A549 (cell line): ENCODE measurements at regions not wholly inside any gene's neighbourhood (a gene's known extent, or its start where the extent isn't known, plus 50 kb on each side); places are given as distances from the start of the nearest gene placed in this dataset.

ENCODE experiments used
- ATAC-seq, 2 experiments: fragments of 200-7000 bp in 1 of 2; fragments of >200 bp in 1 of 2; cut with Nextera tagmentation in 1 of 2; cut with Tn5 transposase in 1 of 2; 3 replicates each; pipeline versions ENCODE4 v1.8.0 to v1.9.1; 2018 to 2020; ENCODE audit warnings: mild to moderate bottlenecking in 1 of 2, moderate library complexity in 1 of 2
- CTCF ChIA-PET: fragments of 300-600 bp; sonication (Branson Sonifier 250); formaldehyde crosslinking; extraction: SDS; loops from one replicate; lab custom pipeline; 2021; ENCODE audit warnings: antibody characterized with exemption, inconsistent platforms; lab: Yijun Ruan, JAX
- POLR2A ChIA-PET: fragments of 350-600 bp; formaldehyde crosslinking; extraction: SDS; loops from one replicate; lab custom pipeline; 2021; ENCODE audit warnings: antibody characterized with exemption, inconsistent platforms; lab: Yijun Ruan, JAX
- DNase-seq, 2 experiments: peaks; one replicate each; pipeline versions ENCODE4 v3.0.0 to v3.0.0-alpha.2; 2011 to 2016; ENCODE audit warnings: low read depth in 1 of 2, low spot score in 1 of 2
- FAIRE-seq: peaks from 2 replicates; lab custom pipeline; 2011; peaks lifted over from hg19 to GRCh38; lab: Jason Lieb, UNC
- H3K27ac ChIP-seq, 2 experiments: fragments of >200 bp; sonication (Bioruptor Twin); formaldehyde crosslinking; 3 replicates each; pipeline ENCODE4 v1.5.1; 2016 to 2017
- H3K4me1 ChIP-seq: fragments of >200 bp; sonication (Bioruptor Twin); formaldehyde crosslinking; 3 replicates; pipeline ENCODE4 v1.6.1; 2016
- H3K4me2 ChIP-seq: fragments of >200 bp; sonication (Bioruptor Twin); formaldehyde crosslinking; 3 replicates; pipeline ENCODE4 v1.6.1; 2016
- H3K4me3 ChIP-seq: fragments of >200 bp; sonication (Bioruptor Twin); formaldehyde crosslinking; 3 replicates; pipeline ENCODE4 v1.5.1; 2016
- H3K9me3 ChIP-seq: fragments of >200 bp; sonication (Bioruptor Twin); formaldehyde crosslinking; 3 replicates; pipeline ENCODE4 v1.6.1; 2016
- BHLHE40 ChIP-seq: IDR thresholded peaks from 2 replicates; pipeline ENCODE4 v1.6.1; 2012; ENCODE audit warnings: low read depth, low read length, inconsistent platforms
- CHD4 ChIP-seq: fragments of 200-600 bp; sonication (generic); IDR thresholded peaks from 2 replicates; pipeline ENCODE4 v1.6.1; 2016; ENCODE audit warnings: antibody characterized with exemption, mild to moderate bottlenecking, borderline replicate concordance
- EHF ChIP-seq: fragments of 250-450 bp; sonication (Bioruptor Pico); IDR thresholded peaks from 2 replicates; pipeline ENCODE4 v1.5.0; 2020; ENCODE audit warnings: mild to moderate bottlenecking
- EHMT2 ChIP-seq: fragments of 200-600 bp; sonication (generic); IDR thresholded peaks from 2 replicates; pipeline ENCODE4 v1.6.1; 2016; ENCODE audit warnings: antibody characterized with exemption, low read depth, mild to moderate bottlenecking, moderate library complexity
- ESRRA ChIP-seq: fragments of 150-350 bp; IDR thresholded peaks from 2 replicates; pipeline ENCODE4 v1.6.1; 2014; ENCODE audit warnings: mild to moderate bottlenecking, low read length, borderline replicate concordance
- FOSL2 ChIP-seq, 2 experiments: fragments of 450-650 bp in 1 of 2; fragments of >200 bp in 1 of 2; sonication (Bioruptor Twin) in 1 of 2; formaldehyde crosslinking; IDR thresholded peaks; 2 replicates each; pipeline versions ENCODE4 v1.5.0 to v1.6.1; 2016 to 2020; ENCODE audit warnings: mild to moderate bottlenecking in 1 of 2, moderate library complexity in 1 of 2
- FOXS1 ChIP-seq: fragments of 250-450 bp; sonication (Bioruptor Pico); IDR thresholded peaks from 2 replicates; pipeline ENCODE4 v1.5.0; 2020; ENCODE audit warnings: mild to moderate bottlenecking, moderate library complexity
- HOXB13 ChIP-seq: fragments of 250-450 bp; sonication (Bioruptor Pico); IDR thresholded peaks from 2 replicates; pipeline ENCODE4 v1.5.0; 2020; ENCODE audit warnings: low read depth, mild to moderate bottlenecking, moderate library complexity
- HOXB5 ChIP-seq: fragments of 250-450 bp; sonication (Bioruptor Pico); IDR thresholded peaks from 2 replicates; pipeline ENCODE4 v1.5.0; 2020; ENCODE audit warnings: mild to moderate bottlenecking, moderate library complexity
- JUNB ChIP-seq: fragments of >200 bp; sonication (Bioruptor Twin); formaldehyde crosslinking; IDR thresholded peaks from 2 replicates; pipeline ENCODE4 v1.6.1; 2016
- KDM5A ChIP-seq: fragments of 200-600 bp; sonication (generic); IDR thresholded peaks from 2 replicates; pipeline ENCODE4 v1.6.1; 2016; ENCODE audit warnings: antibody characterized with exemption, mild to moderate bottlenecking
- MAFK ChIP-seq: fragments of 450-650 bp; IDR thresholded peaks from 2 replicates; pipeline ENCODE4 v1.6.1; 2014; ENCODE audit not compliant: partially characterized antibody
- MAZ ChIP-seq: fragments of 150-350 bp; IDR thresholded peaks from 2 replicates; pipeline ENCODE4 v1.6.1; 2014; ENCODE audit warnings: antibody characterized with exemption, low read depth, low read length, borderline replicate concordance
- MYC ChIP-seq: IDR thresholded peaks from 2 replicates; pipeline ENCODE4 v1.6.1; 2012; ENCODE audit warnings: mild to moderate bottlenecking, inconsistent platforms, low read length, improper control_type of control experiment, borderline replicate concordance
- NFE2L2 ChIP-seq: fragments of 150-350 bp; conservative IDR thresholded peaks from 2 replicates; pipeline ENCODE4 v1.6.1; 2014; ENCODE audit warnings: low read length
- PHF8 ChIP-seq: fragments of 200-600 bp; sonication (generic); IDR thresholded peaks from 2 replicates; pipeline ENCODE4 v1.6.1; 2016; ENCODE audit warnings: low read depth, mild to moderate bottlenecking, antibody characterized with exemption, moderate library complexity, borderline replicate concordance
- RARB ChIP-seq: fragments of 250-450 bp; sonication (Bioruptor Pico); IDR thresholded peaks from 2 replicates; pipeline ENCODE4 v1.8.0; 2021; ENCODE audit warnings: mild to moderate bottlenecking, moderate library complexity
- RNF2 ChIP-seq: fragments of 200-600 bp; sonication (generic); IDR thresholded peaks from 2 replicates; pipeline ENCODE4 v1.6.1; 2016; ENCODE audit warnings: low read depth, mild to moderate bottlenecking, antibody characterized with exemption, moderate library complexity, borderline replicate concordance
- SMC3 ChIP-seq: fragments of >200 bp; sonication (Bioruptor Twin); formaldehyde crosslinking; IDR thresholded peaks from 3 replicates; pipeline ENCODE4 v1.6.1; 2018; ENCODE audit warnings: inconsistent platforms
- TFCP2L1 ChIP-seq: fragments of 250-450 bp; sonication (Bioruptor Pico); IDR thresholded peaks from 2 replicates; pipeline ENCODE4 v1.5.0; 2021; ENCODE audit warnings: mild to moderate bottlenecking
- ZNF302 ChIP-seq: fragments of 250-450 bp; sonication (Bioruptor Pico); IDR thresholded peaks from 2 replicates; pipeline ENCODE4 v1.9.0; 2021; ENCODE audit warnings: inconsistent platforms, mild to moderate bottlenecking, moderate library complexity
- WGBS: methylation state at CpG from one replicate; pipeline ENCODE4 v1.1.6; 2017; ENCODE audit errors: missing lambda C conversion rate; 5-methylcytosine and 5-hydroxymethylcytosine counted together
- TF ChIP-seq, protein P1 (sequence below): fragments of 250-450 bp; sonication (Bioruptor Pico); IDR thresholded peaks from 2 replicates; pipeline ENCODE4 v1.5.0; 2020; ENCODE audit warnings: low read depth, mild to moderate bottlenecking, moderate library complexity
- TF ChIP-seq, protein P2 (sequence below): IDR thresholded peaks from 2 replicates; pipeline ENCODE4 v1.6.1; 2012
- TF ChIP-seq, protein P3 (sequence below): IDR thresholded peaks from 2 replicates; pipeline ENCODE4 v1.6.1; 2012
- TF ChIP-seq, protein P4 (sequence below): fragments of >200 bp; sonication (Bioruptor Twin); formaldehyde crosslinking; IDR thresholded peaks from 3 replicates; pipeline ENCODE4 v1.5.1; 2016
- TF ChIP-seq, protein P5 (sequence below): fragments of >200 bp; sonication (Bioruptor Twin); formaldehyde crosslinking; IDR thresholded peaks from 2 replicates; pipeline ENCODE4 v1.6.1; 2016
- TF ChIP-seq, protein P6 (sequence below): IDR thresholded peaks from 2 replicates; pipeline ENCODE4 v1.6.1; 2012; ENCODE audit warnings: low read depth, borderline replicate concordance

DNA sequence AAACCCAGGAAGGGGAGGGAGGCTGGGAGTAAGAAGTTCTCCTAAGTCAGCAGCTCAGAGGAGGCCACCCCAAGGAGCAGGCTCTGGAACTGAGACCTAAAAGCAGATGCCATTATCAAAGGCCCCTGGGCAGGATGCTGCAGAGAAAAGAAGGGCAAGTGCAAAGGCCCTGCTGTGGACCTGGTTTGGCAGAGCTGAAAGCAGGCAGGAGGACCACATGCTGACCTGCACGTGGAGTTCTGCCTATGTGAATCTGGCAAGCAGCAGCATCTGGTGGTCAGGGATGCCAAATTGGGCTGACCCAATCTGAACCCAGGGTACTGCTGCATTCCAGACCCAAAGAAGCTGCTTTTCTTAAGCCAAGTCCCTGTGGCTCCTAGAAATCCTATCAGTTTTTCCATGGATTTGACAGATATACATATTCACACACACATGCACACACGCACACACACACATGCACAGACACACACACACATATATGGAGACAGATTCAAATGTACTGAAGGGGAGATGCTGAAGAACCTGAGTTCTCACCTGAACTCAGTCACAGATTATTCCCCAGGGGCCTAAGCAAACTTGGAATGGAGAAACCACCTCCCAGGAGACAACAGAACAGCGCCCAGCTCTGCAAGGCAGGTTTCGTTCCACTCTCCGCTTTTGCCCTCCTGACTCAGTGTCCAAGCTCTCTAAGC is 119.9 kb downstream of the FOXA2 start:
- ChIA-PET CTCF (interaction anchor here (1.2 to 4.8 kb wide), 6 partner anchors 11 to 126 kb away, joined by 3 to 36 read pairs (median 8); no protein-coding TSS in a partner anchor), POLR2A (no interaction called here)
- H3K4me3 ChIP-seq, result no peak overlapping the region
- H3K4me1 ChIP-seq, result peaks cover 57% of the 10 kb centered on the region
- H3K9me3 ChIP-seq, result peaks cover 3% of the 10 kb centered on the region; the same call in 1 of the 3 replicates
- DNase-seq (no peak), ATAC-seq (no peak; a peak in 1 of 6 replicates), FAIRE-seq (no peak)
- TF ChIP-seq, protein P1, sequence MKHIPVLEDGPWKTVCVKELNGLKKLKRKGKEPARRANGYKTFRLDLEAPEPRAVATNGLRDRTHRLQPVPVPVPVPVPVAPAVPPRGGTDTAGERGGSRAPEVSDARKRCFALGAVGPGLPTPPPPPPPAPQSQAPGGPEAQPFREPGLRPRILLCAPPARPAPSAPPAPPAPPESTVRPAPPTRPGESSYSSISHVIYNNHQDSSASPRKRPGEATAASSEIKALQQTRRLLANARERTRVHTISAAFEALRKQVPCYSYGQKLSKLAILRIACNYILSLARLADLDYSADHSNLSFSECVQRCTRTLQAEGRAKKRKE (CRISPR knock-in tag), result no peak
- TF ChIP-seq, protein P2, sequence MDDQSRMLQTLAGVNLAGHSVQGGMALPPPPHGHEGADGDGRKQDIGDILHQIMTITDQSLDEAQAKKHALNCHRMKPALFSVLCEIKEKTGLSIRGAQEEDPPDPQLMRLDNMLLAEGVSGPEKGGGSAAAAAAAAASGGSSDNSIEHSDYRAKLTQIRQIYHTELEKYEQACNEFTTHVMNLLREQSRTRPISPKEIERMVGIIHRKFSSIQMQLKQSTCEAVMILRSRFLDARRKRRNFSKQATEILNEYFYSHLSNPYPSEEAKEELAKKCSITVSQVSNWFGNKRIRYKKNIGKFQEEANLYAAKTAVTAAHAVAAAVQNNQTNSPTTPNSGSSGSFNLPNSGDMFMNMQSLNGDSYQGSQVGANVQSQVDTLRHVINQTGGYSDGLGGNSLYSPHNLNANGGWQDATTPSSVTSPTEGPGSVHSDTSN, result no peak
- TF ChIP-seq MYC (no peak), ESRRA (no peak), EHF (CRISPR knock-in tag) (no peak), KDM5A (no peak), NFE2L2 (no peak), BHLHE40 (no peak), SMC3 (no peak), PHF8 (no peak), TFCP2L1 (no peak), HOXB13 (no peak), FOXS1 (CRISPR knock-in tag) (no peak), MAZ (no peak), MAFK (no peak), RNF2 (no peak)
- TF ChIP-seq, protein P3, sequence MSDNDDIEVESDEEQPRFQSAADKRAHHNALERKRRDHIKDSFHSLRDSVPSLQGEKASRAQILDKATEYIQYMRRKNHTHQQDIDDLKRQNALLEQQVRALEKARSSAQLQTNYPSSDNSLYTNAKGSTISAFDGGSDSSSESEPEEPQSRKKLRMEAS, result no peak
- WGBS, result 94% methylated on average over 5 of the region's 5 CpGs
- peak overlapping the region; percentile 68 for H3K4me2 ChIP-seq
- H3K27ac ChIP-seq, result peak overlapping the region; percentile 78 to 86; a peak in 4 of 6 replicates

DNA sequence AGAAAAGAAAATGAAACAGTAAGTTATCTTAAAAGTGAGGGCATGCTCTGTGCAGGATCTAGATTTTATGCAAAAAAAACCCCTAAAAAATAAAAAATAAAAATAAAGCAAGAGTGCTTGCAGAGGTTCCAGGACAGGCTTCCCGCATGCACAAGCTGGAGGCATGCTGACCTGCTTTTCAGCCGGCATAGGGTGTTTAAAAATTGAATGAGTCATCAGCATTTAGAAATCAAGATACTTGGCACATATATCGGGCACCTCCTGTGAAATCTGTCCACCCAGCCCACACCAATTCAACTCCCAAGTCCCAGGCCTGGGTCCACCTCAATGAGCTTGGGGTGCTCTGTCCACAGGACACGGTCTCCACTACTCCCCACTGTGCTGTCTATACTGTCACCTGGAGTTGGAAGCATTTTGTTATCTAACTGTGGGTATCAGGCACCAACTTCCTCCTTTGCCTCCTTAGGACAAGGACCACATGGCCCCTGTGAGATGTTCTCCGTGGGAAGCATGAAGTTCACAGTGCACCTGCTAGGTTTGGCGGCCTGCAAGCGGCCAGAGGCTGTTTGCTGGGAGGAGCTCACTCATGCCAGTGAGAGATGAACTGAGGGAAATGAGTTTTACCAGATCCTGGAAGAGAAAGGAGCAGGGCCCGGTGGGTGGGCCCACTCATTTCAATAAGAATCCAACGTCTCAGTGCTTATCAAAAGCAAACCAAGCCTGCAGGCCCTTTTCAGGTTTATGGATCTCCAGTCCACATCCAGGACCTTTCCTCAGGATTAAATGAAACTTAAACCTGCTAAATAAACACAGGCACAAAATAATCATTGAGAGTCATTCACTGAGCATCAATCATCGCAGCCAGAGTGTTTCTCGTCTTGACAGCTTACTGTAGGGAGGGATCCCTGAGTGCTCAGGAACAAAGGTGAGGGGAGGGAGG is 121.1 kb downstream of the FOXA2 start:
- peak overlapping the region; percentile 68 for H3K4me2 ChIP-seq
- H3K27ac ChIP-seq, result peak overlapping the region; percentile 78 to 86
- 24% methylated on average over 11 of the region's 11 CpGs for WGBS
- ATAC-seq (peak; percentile 60 to 71), DNase-seq (peak in 1 of 2 experiments; percentile 48), FAIRE-seq (peak; percentile 82)
- H3K9me3 ChIP-seq, result peaks cover 3% of the 10 kb centered on the region; the same call in 1 of the 3 replicates
- ChIA-PET CTCF (interaction anchor here (1.2 to 4.8 kb wide), 13 partner anchors 10 to 220 kb away, joined by 3 to 36 read pairs (median 4); no protein-coding TSS in a partner anchor), POLR2A (no interaction called here)
- no peak overlapping the region for H3K4me3 ChIP-seq
- H3K4me1 ChIP-seq, result peaks cover 51% of the 10 kb centered on the region
- peak; percentile 14; the same call in 1 of the 3 replicates for TF ChIP-seq SMC3
- no peak for TF ChIP-seq MAZ
- peak; percentile 48; the same call in 1 of the 2 replicates for TF ChIP-seq HOXB5
- TF ChIP-seq PHF8, result no peak
- TF ChIP-seq, protein P3, result peak; percentile 72; the same call in 1 of the 2 replicates
- TF ChIP-seq, protein P4, sequence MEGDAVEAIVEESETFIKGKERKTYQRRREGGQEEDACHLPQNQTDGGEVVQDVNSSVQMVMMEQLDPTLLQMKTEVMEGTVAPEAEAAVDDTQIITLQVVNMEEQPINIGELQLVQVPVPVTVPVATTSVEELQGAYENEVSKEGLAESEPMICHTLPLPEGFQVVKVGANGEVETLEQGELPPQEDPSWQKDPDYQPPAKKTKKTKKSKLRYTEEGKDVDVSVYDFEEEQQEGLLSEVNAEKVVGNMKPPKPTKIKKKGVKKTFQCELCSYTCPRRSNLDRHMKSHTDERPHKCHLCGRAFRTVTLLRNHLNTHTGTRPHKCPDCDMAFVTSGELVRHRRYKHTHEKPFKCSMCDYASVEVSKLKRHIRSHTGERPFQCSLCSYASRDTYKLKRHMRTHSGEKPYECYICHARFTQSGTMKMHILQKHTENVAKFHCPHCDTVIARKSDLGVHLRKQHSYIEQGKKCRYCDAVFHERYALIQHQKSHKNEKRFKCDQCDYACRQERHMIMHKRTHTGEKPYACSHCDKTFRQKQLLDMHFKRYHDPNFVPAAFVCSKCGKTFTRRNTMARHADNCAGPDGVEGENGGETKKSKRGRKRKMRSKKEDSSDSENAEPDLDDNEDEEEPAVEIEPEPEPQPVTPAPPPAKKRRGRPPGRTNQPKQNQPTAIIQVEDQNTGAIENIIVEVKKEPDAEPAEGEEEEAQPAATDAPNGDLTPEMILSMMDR, result no peak
- TF ChIP-seq ZNF302, result peak; percentile 49; the same call in 1 of the 2 replicates
- TF ChIP-seq, protein P2, result no peak
- peak; percentile 43; the same call in 1 of the 2 replicates for TF ChIP-seq JUNB
- TF ChIP-seq CHD4, result no peak
- peak; percentile 68 for TF ChIP-seq FOSL2 (IDR thresholded peaks at IDR 0.05)
- peak; percentile 80 for TF ChIP-seq FOSL2 (CRISPR knock-in tag; IDR thresholded peaks at IDR 0.05)
- TF ChIP-seq, protein P5, sequence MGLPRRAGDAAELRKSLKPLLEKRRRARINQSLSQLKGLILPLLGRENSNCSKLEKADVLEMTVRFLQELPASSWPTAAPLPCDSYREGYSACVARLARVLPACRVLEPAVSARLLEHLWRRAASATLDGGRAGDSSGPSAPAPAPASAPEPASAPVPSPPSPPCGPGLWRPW, result no peak
- TF ChIP-seq RARB (CRISPR knock-in tag), result no peak
- TF ChIP-seq, protein P6, sequence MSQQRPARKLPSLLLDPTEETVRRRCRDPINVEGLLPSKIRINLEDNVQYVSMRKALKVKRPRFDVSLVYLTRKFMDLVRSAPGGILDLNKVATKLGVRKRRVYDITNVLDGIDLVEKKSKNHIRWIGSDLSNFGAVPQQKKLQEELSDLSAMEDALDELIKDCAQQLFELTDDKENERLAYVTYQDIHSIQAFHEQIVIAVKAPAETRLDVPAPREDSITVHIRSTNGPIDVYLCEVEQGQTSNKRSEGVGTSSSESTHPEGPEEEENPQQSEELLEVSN, result peak; percentile 42; the same call in 1 of the 2 replicates
- TF ChIP-seq EHMT2, result no peak
